ENCODE measurements at regions not wholly inside any gene's neighbourhood (a gene's known extent, or its start where the extent isn't known, plus 50 kb on each side); places are given as distances from the start of the nearest gene placed in this dataset.

DNA sequence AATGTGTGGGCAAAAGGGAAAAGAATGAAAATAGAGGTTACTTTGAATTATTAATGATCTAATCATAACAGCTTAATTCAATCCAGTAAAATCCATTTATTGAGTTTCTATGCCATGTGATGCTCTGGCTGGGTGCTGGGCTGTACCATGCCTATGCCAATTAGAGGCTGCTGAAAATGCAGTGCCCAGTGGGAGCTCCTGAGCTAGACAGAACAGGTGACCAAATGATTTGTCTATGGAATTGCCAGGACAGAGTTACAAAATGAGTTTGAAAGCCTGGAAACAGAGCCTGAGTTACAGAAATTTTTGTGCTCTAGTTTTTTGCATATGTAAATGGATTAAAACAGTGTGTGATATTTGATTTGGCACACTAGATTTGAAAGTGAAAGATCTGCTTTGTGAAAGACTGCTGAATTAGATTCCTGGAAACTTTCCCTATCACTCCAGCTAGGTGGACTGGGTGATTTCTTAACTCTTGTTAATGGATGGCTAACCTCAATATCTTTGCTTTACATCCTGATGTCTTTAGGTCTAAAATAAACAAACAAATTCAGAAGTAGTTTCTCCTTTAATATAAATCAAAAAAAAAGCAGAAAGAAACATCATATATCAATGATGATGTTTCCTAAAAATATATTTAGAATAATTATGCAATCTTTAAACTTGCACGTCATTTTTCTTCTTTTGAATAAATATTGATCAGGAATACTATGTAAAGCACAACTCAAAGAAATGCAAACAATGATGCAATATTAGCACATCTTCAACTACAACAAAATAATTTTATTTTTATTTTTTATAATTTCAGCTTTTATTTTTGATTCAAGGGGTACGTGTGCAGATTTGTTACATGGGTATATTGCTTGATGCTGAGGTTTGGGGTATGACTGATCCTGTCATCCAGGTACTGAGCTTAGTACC is 194.8 kb upstream of the FBXL7 start:
- peaks cover 41% of the 10 kb centered on the region for H3K27me3 Mint-ChIP-seq (ENCODE audit: low read depth)
- H3K4me1 Mint-ChIP-seq: peaks cover 4% of the 10 kb centered on the region
- H3K27ac Mint-ChIP-seq: no peak overlapping the region
- no peak overlapping the region for H3K4me3 Mint-ChIP-seq
- H3K9me3 Mint-ChIP-seq: peaks cover 11% of the 10 kb centered on the region
- no peak for DNase-seq (ENCODE audit: low spot score in 2 of 2, unreplicated experiment in 2 of 2)
- H3K36me3 Mint-ChIP-seq: no peaks in the 10 kb centered on the region
- no peak for TF ChIP-seq CTCF (IDR thresholded peaks at IDR 0.05; ENCODE audit: unreplicated experiment)

GRCh38 chr5:15304066-15304731 is 195.8 kb upstream of the FBXL7 start:
- TF ChIP-seq CTCF (IDR thresholded peaks at IDR 0.05; ENCODE audit: unreplicated experiment): no peak
- Mint-ChIP-seq H3K36me3 (no peaks in the 10 kb centered on the region), H3K4me3 (no peak overlapping the region), H3K27ac (no peak overlapping the region), H3K27me3 (ENCODE audit: low read depth) (peaks cover 38% of the 10 kb centered on the region), H3K9me3 (peaks cover 11% of the 10 kb centered on the region), H3K4me1 (peaks cover 8% of the 10 kb centered on the region)
- DNase-seq (ENCODE audit: low spot score in 2 of 2, unreplicated experiment in 2 of 2): no peak

DNA sequence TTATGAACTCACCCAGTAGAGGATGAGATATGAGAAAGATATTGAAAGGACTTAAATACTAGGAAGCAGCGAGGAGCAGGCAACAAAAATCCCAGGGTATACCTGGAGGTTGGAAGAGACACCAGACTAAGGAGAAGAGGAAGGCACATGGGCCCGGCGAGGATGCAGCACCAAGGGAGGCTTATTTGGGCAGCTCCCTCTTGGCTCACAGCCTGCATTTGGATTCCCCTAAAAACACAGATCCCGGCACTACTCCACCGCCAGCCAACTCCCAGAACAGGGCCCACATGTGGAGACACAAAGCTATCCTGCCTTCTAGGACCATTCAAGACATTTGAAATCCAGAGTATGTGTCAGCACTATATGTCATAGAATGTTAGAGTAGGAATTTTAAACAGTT is 199.8 kb upstream of the FBXL7 start:
- no peak overlapping the region for H3K4me3 Mint-ChIP-seq
- no peaks in the 10 kb centered on the region for H3K9me3 Mint-ChIP-seq
- peaks cover 8% of the 10 kb centered on the region for H3K4me1 Mint-ChIP-seq
- TF ChIP-seq CTCF (IDR thresholded peaks at IDR 0.05; ENCODE audit: unreplicated experiment): no peak
- H3K27me3 Mint-ChIP-seq (ENCODE audit: low read depth): peaks cover 13% of the 10 kb centered on the region
- H3K36me3 Mint-ChIP-seq: no peaks in the 10 kb centered on the region
- no peak for DNase-seq (ENCODE audit: low spot score in 2 of 2, unreplicated experiment in 2 of 2)
- no peak overlapping the region for H3K27ac Mint-ChIP-seq

- H3K36me3 Mint-ChIP-seq: peaks cover 4% of the 10 kb centered on the region
- TF ChIP-seq CTCF (IDR thresholded peaks at IDR 0.05; ENCODE audit: unreplicated experiment): no peak
- peaks cover 9% of the 10 kb centered on the region for H3K4me1 Mint-ChIP-seq
- H3K27me3 Mint-ChIP-seq (ENCODE audit: low read depth): no peaks in the 10 kb centered on the region
- H3K4me3 Mint-ChIP-seq: no peak overlapping the region
- no peak overlapping the region for H3K27ac Mint-ChIP-seq
- DNase-seq (ENCODE audit: low spot score in 2 of 2, unreplicated experiment in 2 of 2): no peak
- H3K9me3 Mint-ChIP-seq: peaks cover 8% of the 10 kb centered on the region
These were observed 209.0 kb upstream of the FBXL7 start for GRCh38 chr5:15290953-15291352.

- H3K27me3 Mint-ChIP-seq (ENCODE audit: low read depth): peaks cover 28% of the 10 kb centered on the region
- no peak overlapping the region for H3K27ac Mint-ChIP-seq
- no peak overlapping the region for H3K4me3 Mint-ChIP-seq
- no peak for DNase-seq (ENCODE audit: low spot score in 2 of 2, unreplicated experiment in 2 of 2)
- peaks cover 11% of the 10 kb centered on the region for H3K4me1 Mint-ChIP-seq
- no peaks in the 10 kb centered on the region for H3K36me3 Mint-ChIP-seq
- no peaks in the 10 kb centered on the region for H3K9me3 Mint-ChIP-seq
- no peak for TF ChIP-seq CTCF (IDR thresholded peaks at IDR 0.05; ENCODE audit: unreplicated experiment)
These were observed 213.3 kb upstream of the FBXL7 start for GRCh38 chr5:15286650-15287049.

Measured in mesothelial cell of epicardium (in vitro differentiated cells).